BLaER1 treated with 17β-estradiol and CSF1 and Interleukin-3, amounts not matched to agents 10 nM and 100 nM (cell line): ENCODE measurements at regions not wholly inside any gene's neighbourhood (a gene's known extent, or its start where the extent isn't known, plus 50 kb on each side); places are given as distances from the start of the nearest gene placed in this dataset.

Experiments used
- H3K27ac ChIP-seq, 11 experiments: shearing (Covaris generic); formaldehyde crosslinking; 2 replicates each; pipeline ENCODE4 v1.8.1; 2022
- H3K27me3 ChIP-seq, 11 experiments: shearing (Covaris generic); formaldehyde crosslinking; 2 replicates each; pipeline ENCODE4 v1.8.1; 2022
- H3K36me3 ChIP-seq, 11 experiments: shearing (Covaris generic); formaldehyde crosslinking; 2 replicates each; pipeline ENCODE4 v1.8.1; 2022
- H3K4me1 ChIP-seq, 10 experiments: shearing (Covaris generic); formaldehyde crosslinking; 2 replicates each; pipeline ENCODE4 v1.8.1; 2022
- H3K4me2 ChIP-seq, 11 experiments: shearing (Covaris generic); formaldehyde crosslinking; 2 replicates each; pipeline ENCODE4 v1.8.1; 2022
- H3K4me3 ChIP-seq, 10 experiments: shearing (Covaris generic); formaldehyde crosslinking; 2 replicates each; pipeline ENCODE4 v1.8.1; 2022
- H3K9ac ChIP-seq, 11 experiments: shearing (Covaris generic); formaldehyde crosslinking; 2 replicates each; pipeline ENCODE4 v1.8.1; 2022
- H3K9me3 ChIP-seq, 11 experiments: shearing (Covaris generic); formaldehyde crosslinking; replicated peaks in 1 of 11; 2 replicates each; pipeline ENCODE4 v1.8.1; 2022
- H4K20me1 ChIP-seq, 11 experiments: shearing (Covaris generic); formaldehyde crosslinking; 2 replicates each; pipeline ENCODE4 v1.8.1; 2022
- Cebpa-rat ChIP-seq, 11 experiments: shearing (Covaris generic); IDR thresholded peaks; 2 replicates each; pipeline ENCODE4 v1.8.1; 2022

GRCh38 chr3:103690536-103690935, 1255.7 kb downstream of the ZPLD1 start:
- no peak overlapping the region for H3K9ac ChIP-seq
- H3K9me3 ChIP-seq: peaks cover 0 to 14% (median 0%) of the 10 kb centered on the region in 11 experiments; a peak in 4 of 22 replicates
- TF ChIP-seq Cebpa-rat (IDR thresholded peaks at IDR 0.05): no peak
- H3K4me2 ChIP-seq: no peak overlapping the region
- no peak overlapping the region for H3K27ac ChIP-seq
- H3K4me3 ChIP-seq: no peak overlapping the region
- no peaks in the 10 kb centered on the region for H3K4me1 ChIP-seq
- H4K20me1 ChIP-seq: no peaks in the 10 kb centered on the region
- H3K27me3 ChIP-seq: no peaks in the 10 kb centered on the region
- no peaks in the 10 kb centered on the region for H3K36me3 ChIP-seq

DNA sequence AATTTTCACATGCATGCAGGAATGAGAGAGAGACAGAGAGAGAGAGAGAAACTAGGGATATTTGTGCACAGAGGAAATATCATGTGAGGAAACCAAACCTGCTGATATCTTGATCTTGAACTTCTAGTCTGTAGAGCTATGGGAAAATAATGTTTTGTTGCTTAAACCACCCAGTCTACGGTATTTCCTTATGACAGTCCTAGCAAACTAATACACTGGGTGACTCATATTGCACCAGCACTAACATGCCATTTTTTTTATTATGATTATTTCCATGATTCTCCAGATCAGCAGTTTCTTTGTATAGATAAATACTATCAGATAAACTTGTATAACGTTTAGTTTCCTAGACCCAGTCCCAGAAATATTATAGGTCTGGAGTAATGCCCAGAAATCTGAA, 1259.0 kb downstream of the ZPLD1 start:
- Histone ChIP-seq H3K27ac (no peak overlapping the region), H3K27me3 (no peaks in the 10 kb centered on the region), H3K4me1 (no peaks in the 10 kb centered on the region), H3K4me2 (no peak overlapping the region), H3K9ac (no peak overlapping the region), H4K20me1 (no peaks in the 10 kb centered on the region), H3K9me3 (peaks cover 0 to 14% (median 0%) of the 10 kb centered on the region in 11 experiments; a peak in 4 of 22 replicates), H3K36me3 (no peaks in the 10 kb centered on the region), H3K4me3 (no peak overlapping the region)
- TF ChIP-seq Cebpa-rat (IDR thresholded peaks at IDR 0.05): no peak

- Histone ChIP-seq H3K27ac (no peak overlapping the region), H3K36me3 (no peaks in the 10 kb centered on the region), H3K27me3 (no peaks in the 10 kb centered on the region), H3K4me1 (no peaks in the 10 kb centered on the region), H3K4me3 (no peak overlapping the region), H3K4me2 (no peak overlapping the region), H3K9me3 (no peaks in the 10 kb centered on the region), H4K20me1 (no peaks in the 10 kb centered on the region), H3K9ac (no peak overlapping the region)
- no peak for TF ChIP-seq Cebpa-rat (IDR thresholded peaks at IDR 0.05)
Observed at GRCh38 chr3:103698646-103699045, 1263.8 kb downstream of the ZPLD1 start.

DNA sequence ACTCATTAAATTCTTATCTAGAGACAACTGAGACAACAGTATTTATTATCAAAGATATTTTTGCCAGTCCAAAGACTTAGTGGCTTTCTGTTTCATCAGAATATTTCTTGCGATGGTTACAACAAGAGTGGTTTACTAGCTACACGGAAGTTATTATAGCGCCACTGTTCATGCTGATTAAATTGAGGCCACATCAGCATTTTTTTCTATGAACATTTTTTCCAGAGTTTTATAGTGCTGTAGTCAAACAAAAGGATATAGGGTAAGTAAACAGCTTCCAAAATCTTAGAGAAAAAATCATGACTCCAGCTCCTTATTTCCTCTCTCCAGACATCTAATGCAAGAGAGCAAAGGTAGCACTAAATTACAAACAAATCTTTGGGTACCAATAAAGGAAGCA, 1264.4 kb downstream of the ZPLD1 start:
- H3K4me3 ChIP-seq: no peak overlapping the region
- H3K9ac ChIP-seq: no peak overlapping the region
- no peaks in the 10 kb centered on the region for H3K9me3 ChIP-seq
- H3K4me2 ChIP-seq: no peak overlapping the region
- H3K36me3 ChIP-seq: no peaks in the 10 kb centered on the region
- H3K4me1 ChIP-seq: no peaks in the 10 kb centered on the region
- no peaks in the 10 kb centered on the region for H4K20me1 ChIP-seq
- H3K27me3 ChIP-seq: no peaks in the 10 kb centered on the region
- H3K27ac ChIP-seq: no peak overlapping the region
- no peak for TF ChIP-seq Cebpa-rat (IDR thresholded peaks at IDR 0.05)

- no peaks in the 10 kb centered on the region for H3K36me3 ChIP-seq
- H3K4me3 ChIP-seq: no peak overlapping the region
- H4K20me1 ChIP-seq: no peaks in the 10 kb centered on the region
- H3K4me1 ChIP-seq: no peaks in the 10 kb centered on the region
- no peak for TF ChIP-seq Cebpa-rat (IDR thresholded peaks at IDR 0.05)
- H3K9ac ChIP-seq: no peak overlapping the region
- H3K27me3 ChIP-seq: no peaks in the 10 kb centered on the region
- no peaks in the 10 kb centered on the region for H3K9me3 ChIP-seq
- H3K4me2 ChIP-seq: no peak overlapping the region
- H3K27ac ChIP-seq: no peak overlapping the region
Observed at GRCh38 chr3:103705641-103706040, 1270.8 kb downstream of the ZPLD1 start.

GRCh38 chr3:103706671-103707070, 1271.9 kb downstream of the ZPLD1 start:
- Histone ChIP-seq H3K27ac (no peak overlapping the region), H3K27me3 (no peaks in the 10 kb centered on the region)

DNA sequence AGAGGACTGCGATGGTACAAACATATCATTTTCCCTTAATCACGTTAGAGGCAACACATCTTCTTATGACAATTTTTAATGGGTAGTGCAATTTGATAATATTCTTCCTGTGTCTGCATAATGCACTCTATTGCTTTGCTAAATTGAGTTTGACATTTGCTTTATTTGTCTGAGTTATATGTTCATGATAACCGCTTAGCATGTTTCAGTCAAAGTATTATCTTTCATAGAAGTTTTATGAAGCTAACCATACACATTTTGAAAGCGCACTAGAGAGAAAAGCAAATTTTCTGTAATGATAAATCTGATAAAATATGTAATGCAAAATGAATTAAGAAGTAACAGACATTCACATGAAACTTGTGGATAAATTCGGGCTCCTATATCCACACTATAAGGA, 1276.9 kb downstream of the ZPLD1 start:
- Histone ChIP-seq H3K27me3 (no peaks in the 10 kb centered on the region), H4K20me1 (no peaks in the 10 kb centered on the region), H3K4me1 (0 out of 20 replicates have a peak, but pooled peaks cover 0 to 5% (median 0%) of the 10 kb centered on the region in 10 experiments), H3K27ac (no peak overlapping the region), H3K9ac (no peak overlapping the region), H3K9me3 (no peaks in the 10 kb centered on the region), H3K4me2 (no peak overlapping the region), H3K4me3 (no peak overlapping the region), H3K36me3 (no peaks in the 10 kb centered on the region)
- no peak for TF ChIP-seq Cebpa-rat (IDR thresholded peaks at IDR 0.05)

More at GRCh38 chr3:103706671-103707070, 1271.9 kb downstream of the ZPLD1 start:
- Histone ChIP-seq H3K4me3 (no peak overlapping the region), H3K9ac (no peak overlapping the region), H4K20me1 (no peaks in the 10 kb centered on the region), H3K36me3 (no peaks in the 10 kb centered on the region), H3K4me1 (no peaks in the 10 kb centered on the region), H3K9me3 (no peaks in the 10 kb centered on the region), H3K4me2 (no peak overlapping the region)
- no peak for TF ChIP-seq Cebpa-rat (IDR thresholded peaks at IDR 0.05)

DNA sequence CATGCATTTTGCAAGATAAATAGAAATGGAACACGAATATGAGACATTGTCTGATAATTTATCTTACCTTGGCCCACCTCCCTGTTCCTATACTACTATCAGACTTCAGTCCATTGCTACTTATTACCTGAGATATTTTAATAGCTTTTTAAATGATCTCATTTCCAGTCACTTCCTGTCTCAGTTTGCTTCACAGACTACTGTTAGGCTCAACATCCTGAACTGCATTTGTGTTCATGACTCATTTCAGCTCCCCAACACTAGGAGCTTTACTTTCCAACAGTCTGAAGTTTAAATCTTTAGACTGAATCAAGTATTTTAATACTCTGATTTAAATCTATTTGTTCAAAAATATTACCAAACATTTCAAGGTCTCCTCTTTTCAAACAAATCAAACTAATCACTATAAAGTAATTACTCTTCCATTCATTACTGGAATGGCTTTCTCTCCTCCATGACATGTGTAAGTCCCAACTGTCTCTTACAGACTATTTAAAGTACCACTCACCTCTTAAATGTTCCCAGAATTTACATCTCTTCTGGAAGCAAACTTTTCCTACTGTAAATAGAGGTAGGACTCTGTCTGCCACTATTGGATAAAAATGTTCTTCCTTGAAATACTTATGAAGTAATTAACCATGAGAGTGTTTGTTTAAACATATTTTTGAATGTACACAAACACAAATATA, 1277.6 kb downstream of the ZPLD1 start:
- H3K4me1 ChIP-seq: 0 out of 20 replicates have a peak, but pooled peaks cover 0 to 5% (median 0%) of the 10 kb centered on the region in 10 experiments
- H4K20me1 ChIP-seq: no peaks in the 10 kb centered on the region
- H3K27ac ChIP-seq: no peak overlapping the region
- H3K27me3 ChIP-seq: no peaks in the 10 kb centered on the region
- no peaks in the 10 kb centered on the region for H3K36me3 ChIP-seq
- H3K4me2 ChIP-seq: no peak overlapping the region
- H3K4me3 ChIP-seq: no peak overlapping the region
- H3K9me3 ChIP-seq: no peaks in the 10 kb centered on the region
- H3K9ac ChIP-seq: no peak overlapping the region
- TF ChIP-seq Cebpa-rat (IDR thresholded peaks at IDR 0.05): no peak

DNA sequence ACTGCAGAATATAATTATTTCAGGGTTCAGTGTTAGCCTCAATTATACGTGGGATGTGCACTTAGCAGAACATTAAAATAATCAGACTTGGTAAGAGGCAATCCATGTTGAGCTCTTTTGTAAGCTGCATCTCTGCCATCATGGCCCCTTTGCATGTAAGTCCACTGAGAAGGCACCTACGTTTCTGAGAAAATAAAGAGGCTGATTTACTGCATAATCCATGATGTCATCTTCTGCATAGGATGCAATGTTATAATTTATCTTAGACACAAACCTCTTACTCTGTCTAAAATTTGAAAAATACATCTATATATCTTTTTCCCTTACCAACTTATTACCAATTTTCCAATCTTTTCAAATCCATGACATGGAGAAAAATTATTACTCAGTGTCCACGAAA, 1294.7 kb downstream of the ZPLD1 start:
- no peaks in the 10 kb centered on the region for H3K27me3 ChIP-seq
- no peaks in the 10 kb centered on the region for H4K20me1 ChIP-seq
- H3K4me1 ChIP-seq: no peaks in the 10 kb centered on the region
- TF ChIP-seq Cebpa-rat (IDR thresholded peaks at IDR 0.05): no peak
- H3K9me3 ChIP-seq: 0 out of 22 replicates have a peak, but pooled peaks cover 0 to 6% (median 0%) of the 10 kb centered on the region in 11 experiments
- no peak overlapping the region for H3K4me3 ChIP-seq
- no peak overlapping the region for H3K27ac ChIP-seq
- H3K9ac ChIP-seq: no peak overlapping the region
- no peak overlapping the region for H3K4me2 ChIP-seq
- H3K36me3 ChIP-seq: no peaks in the 10 kb centered on the region

DNA sequence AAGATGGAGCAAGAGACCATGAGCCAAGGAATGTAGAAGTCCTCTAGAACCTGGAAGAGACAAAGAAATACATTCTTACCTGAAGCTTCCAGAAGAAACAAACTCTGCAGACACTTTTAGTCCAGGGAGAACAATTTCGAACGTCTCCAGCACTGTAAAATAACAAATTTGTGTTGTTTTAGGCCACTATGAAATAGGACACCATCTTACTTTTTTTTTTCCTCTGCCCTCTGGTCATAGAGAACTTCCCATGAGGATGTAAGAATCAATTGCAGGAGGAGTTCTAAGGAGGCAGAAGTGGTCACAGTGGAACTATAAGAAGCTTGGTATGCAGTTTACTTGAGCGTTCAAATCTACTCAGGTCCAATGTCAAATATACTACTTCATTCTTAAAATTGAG, 1295.9 kb downstream of the ZPLD1 start:
- no peak overlapping the region for H3K4me2 ChIP-seq
- no peak overlapping the region for H3K4me3 ChIP-seq
- H3K27me3 ChIP-seq: no peaks in the 10 kb centered on the region
- H3K9ac ChIP-seq: no peak overlapping the region
- H3K4me1 ChIP-seq: no peaks in the 10 kb centered on the region
- no peak overlapping the region for H3K27ac ChIP-seq
- H4K20me1 ChIP-seq: no peaks in the 10 kb centered on the region
- 0 out of 22 replicates have a peak, but pooled peaks cover 0 to 6% (median 0%) of the 10 kb centered on the region in 11 experiments for H3K9me3 ChIP-seq
- TF ChIP-seq Cebpa-rat (IDR thresholded peaks at IDR 0.05): no peak
- no peaks in the 10 kb centered on the region for H3K36me3 ChIP-seq
